GM12865 (cell line): ENCODE measurements at regions not wholly inside any gene's neighbourhood (a gene's known extent, or its start where the extent isn't known, plus 50 kb on each side); places are given as distances from the start of the nearest gene placed in this dataset.

Experiments used
- DNase-seq: peaks from one replicate; pipeline ENCODE4 v3.0.0; 2010; ENCODE audit warnings: low read depth
- H3K4me3 ChIP-seq: 2 replicates; pipeline ENCODE4 v1.5.1; 2011; ENCODE audit warnings: mild to moderate bottlenecking, low read depth, low read length, control low read depth
- TF ChIP-seq, protein P1 (sequence below): IDR thresholded peaks from 2 replicates; pipeline ENCODE4 v1.5.1; 2011; ENCODE audit warnings: low read length, control low read depth, low read depth, inconsistent platforms; ENCODE audit not compliant: insufficient read depth; ENCODE audit errors: missing control alignments

DNA sequence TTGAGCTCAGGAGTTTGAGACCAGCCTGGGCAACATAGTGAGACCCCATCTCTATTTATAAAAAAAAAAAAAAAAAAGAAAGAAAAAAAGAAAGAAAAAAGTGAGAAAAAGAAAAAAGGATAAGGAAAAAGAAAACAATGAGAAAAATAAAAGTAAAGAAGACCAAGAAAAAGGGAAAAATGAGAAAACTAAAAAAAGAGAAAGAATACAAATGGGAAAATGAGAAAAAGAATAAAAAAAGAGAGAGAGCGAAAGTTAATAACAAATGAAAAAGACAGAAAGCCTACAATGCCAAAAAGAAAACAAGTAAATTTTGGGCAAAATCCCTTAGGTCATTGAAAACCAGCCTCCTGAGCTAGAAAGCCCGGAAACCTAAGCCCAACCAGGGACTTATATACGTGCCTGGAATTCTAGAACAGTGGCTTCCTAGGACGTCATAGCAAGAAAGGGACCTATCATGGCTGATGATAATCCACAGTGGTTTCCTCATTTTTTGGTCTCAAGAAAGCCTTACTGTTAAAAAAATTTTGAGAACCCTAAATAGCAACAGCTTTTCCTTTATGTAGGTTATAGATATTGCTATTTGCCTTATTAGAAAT lies 131.7 kb upstream of the CLINT1 start:
- DNase-seq = no peak
- TF ChIP-seq, protein P1, sequence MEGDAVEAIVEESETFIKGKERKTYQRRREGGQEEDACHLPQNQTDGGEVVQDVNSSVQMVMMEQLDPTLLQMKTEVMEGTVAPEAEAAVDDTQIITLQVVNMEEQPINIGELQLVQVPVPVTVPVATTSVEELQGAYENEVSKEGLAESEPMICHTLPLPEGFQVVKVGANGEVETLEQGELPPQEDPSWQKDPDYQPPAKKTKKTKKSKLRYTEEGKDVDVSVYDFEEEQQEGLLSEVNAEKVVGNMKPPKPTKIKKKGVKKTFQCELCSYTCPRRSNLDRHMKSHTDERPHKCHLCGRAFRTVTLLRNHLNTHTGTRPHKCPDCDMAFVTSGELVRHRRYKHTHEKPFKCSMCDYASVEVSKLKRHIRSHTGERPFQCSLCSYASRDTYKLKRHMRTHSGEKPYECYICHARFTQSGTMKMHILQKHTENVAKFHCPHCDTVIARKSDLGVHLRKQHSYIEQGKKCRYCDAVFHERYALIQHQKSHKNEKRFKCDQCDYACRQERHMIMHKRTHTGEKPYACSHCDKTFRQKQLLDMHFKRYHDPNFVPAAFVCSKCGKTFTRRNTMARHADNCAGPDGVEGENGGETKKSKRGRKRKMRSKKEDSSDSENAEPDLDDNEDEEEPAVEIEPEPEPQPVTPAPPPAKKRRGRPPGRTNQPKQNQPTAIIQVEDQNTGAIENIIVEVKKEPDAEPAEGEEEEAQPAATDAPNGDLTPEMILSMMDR = no peak

DNA sequence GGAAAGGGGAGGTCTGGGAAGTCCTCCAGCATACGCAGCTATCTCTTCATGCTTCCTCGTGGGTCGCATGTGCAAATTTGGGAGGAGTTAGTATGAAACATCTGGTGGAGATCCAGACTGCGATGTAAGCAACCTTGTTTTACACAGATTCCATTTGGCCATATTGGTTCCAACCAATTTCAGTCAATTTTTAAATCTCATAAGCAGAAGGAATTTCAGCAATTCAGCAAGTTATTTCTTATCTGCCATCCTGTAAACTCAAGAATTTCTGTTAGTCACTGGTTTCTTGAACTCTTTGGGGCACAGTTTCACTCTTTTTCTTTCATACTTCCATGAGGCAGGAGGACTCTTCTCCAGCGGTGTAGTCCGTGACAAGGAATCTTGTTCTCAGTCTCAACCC lies 130.4 kb upstream of the CLINT1 start:
- H3K4me3 ChIP-seq = no peak overlapping the region
- no peak for DNase-seq
- TF ChIP-seq, protein P1 = no peak

More for the DNA sequence above, 131.7 kb upstream of the CLINT1 start:
- H3K4me3 ChIP-seq = no peak overlapping the region

DNA sequence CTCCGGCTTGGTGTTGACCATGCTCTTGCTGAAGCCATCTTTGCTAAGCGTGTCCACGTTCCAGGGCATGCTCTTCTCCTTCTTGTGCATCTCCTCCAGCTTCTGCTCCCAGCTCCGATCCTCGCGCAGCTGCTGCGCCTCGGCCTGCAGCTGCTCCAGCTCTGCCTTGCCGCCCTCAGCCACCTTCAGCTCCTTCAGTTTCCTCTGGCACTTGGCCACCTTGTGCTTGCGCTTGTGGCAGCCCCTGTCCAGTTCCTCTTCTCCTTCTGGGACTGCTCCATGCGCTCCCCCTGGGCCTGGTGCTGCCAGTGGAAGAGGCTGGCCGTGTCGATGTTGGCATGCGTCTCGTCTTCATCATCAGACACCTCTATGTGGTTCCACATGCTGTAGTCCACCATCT lies 128.3 kb upstream of the CLINT1 start:
- TF ChIP-seq, protein P1 = no peak
- no peak for DNase-seq
- no peak overlapping the region for H3K4me3 ChIP-seq

DNA sequence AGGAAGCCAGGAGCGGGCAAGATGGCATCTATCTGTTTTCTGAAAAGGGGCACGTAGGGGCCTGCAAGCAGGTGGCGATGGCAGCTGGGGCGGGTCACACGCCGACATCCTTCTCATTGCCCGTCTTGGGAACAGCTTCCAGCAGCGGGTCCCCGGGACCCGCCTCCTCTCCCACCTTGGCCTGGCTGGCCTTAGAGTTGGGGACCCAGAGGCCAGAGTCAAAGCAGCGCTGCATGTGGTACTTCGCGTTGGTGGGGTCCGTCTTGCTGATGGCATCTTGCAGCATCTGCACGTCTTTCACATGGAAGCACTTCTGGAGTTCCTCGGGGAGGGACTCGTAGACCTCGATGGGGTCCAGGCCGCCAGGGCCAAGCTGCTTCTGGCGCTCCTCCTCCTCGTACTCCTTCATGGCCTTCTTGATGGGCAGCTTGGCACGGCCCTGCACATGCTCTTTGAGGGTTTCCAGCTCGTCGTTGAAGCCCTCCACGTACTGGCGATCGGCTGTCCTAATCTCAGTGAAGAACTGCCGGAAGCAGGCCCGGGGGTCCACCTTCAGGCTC lies 127.6 kb upstream of the CLINT1 start:
- TF ChIP-seq, protein P1 = no peak
- H3K4me3 ChIP-seq = no peak overlapping the region
- no peak for DNase-seq

DNA sequence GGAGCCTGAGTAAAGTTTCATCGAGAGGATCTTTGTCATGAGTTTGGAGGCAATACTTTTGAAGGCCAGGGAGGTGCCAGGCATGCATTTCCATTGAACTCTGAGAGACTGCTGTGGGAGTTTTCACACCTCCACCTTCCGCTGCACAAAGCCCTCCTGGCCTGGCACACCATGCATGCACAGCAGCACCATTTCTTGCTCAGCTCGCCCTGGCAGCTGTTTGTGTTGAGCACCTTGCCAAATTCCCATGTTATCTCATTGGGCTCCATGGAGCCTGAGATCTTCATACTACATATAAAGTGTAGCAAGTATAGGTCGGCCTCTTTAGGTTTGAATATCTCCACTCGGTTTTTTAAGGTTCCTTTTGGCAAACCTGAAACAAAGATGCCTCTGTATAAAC lies 125.7 kb upstream of the CLINT1 start:
- TF ChIP-seq, protein P1 = no peak
- no peak overlapping the region for H3K4me3 ChIP-seq
- DNase-seq = no peak

DNA sequence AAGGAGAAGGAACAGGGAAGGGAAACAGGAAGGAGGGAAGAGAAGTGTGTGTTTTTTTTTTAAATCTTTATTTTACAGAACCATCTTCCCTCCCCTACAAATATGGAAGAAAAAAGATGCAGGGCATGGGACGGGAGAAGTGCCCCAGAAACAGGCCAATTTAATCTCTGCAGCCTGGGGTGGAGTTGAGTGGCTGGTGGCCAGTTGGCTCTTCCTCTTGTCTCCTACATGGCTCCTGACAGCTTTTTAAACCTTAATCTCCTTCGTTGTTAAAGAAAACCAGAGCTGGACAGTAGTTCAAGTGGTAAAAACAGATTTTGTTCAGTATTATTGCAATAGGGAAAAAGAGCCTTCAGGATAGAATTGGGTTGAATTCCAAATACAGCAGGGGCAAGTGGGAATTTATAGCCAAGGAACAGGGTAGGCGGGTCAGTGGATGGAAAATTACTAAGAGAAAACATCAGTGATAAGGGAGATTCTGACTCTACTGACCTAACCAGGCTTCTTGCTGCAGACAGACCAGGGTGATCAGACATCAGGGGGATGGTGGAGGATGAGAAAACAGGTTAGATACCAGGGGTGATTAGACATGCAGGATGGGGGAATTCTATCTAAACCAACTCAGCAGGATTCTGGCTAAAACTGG lies 125.1 kb upstream of the CLINT1 start:
- no peak overlapping the region for H3K4me3 ChIP-seq
- TF ChIP-seq, protein P1 = no peak
- DNase-seq = no peak
